ENCODE measurements at regions not wholly inside any gene's neighbourhood (a gene's known extent, or its start where the extent isn't known, plus 50 kb on each side); places are given as distances from the start of the nearest gene placed in this dataset.

DNA sequence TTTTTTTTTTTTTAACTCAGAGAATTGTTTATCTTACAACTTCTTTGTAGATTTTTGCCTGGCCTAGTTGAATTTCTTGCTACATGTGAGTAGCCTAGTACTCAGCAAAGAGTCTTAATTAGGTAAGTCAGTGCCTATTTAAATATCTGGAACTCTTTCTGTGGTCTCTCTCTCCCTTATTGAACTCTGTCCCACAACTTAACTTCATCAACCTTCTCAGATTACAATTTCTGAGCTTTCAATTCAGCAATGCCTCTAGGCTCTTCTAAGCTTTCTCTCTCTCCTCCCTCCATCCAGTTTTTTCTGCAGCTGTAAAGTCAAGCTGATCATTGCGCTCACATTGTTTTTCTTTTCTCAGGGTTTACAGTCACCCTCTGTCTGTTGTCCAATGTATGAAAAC lies 517.6 kb upstream of the ROBO1 start:
- DNase-seq (ENCODE audit: extremely low spot score): no peak
- ChIA-PET POLR2A (interaction anchor here (0.7 kb wide), 1 partner anchor 1433 kb away, joined by 6 read pairs; no protein-coding TSS in a partner anchor), CTCF (no interaction called here)
- TF ChIP-seq, protein P1, sequence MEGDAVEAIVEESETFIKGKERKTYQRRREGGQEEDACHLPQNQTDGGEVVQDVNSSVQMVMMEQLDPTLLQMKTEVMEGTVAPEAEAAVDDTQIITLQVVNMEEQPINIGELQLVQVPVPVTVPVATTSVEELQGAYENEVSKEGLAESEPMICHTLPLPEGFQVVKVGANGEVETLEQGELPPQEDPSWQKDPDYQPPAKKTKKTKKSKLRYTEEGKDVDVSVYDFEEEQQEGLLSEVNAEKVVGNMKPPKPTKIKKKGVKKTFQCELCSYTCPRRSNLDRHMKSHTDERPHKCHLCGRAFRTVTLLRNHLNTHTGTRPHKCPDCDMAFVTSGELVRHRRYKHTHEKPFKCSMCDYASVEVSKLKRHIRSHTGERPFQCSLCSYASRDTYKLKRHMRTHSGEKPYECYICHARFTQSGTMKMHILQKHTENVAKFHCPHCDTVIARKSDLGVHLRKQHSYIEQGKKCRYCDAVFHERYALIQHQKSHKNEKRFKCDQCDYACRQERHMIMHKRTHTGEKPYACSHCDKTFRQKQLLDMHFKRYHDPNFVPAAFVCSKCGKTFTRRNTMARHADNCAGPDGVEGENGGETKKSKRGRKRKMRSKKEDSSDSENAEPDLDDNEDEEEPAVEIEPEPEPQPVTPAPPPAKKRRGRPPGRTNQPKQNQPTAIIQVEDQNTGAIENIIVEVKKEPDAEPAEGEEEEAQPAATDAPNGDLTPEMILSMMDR (IDR thresholded peaks at IDR 0.05; ENCODE audit: control extremely low read depth, extremely low read depth, low read depth, missing control alignments): no peak

DNA sequence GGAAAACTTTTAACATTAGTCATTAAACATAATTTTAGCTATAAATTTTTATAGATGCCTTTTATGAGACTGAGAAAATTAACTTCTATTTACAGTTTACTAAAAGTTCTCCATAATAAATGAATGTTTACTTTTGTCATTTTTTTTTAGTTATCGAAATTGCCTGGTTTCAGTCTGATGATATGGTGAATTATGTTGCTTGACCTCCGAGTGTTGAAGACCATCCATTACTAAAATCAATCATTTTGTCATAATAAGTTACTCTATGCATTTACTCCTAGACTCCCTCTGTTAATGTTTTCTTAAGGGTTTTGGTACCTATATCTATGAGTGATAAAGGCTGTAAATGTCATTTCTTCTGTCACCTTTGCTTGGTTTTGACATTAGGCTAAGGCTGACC lies 516.0 kb upstream of the ROBO1 start:
- TF ChIP-seq, protein P1 (IDR thresholded peaks at IDR 0.05; ENCODE audit: control extremely low read depth, extremely low read depth, low read depth, missing control alignments): no peak
- CTCF ChIA-PET: no interaction called here
- DNase-seq (ENCODE audit: extremely low spot score): no peak
- POLR2A ChIA-PET: no interaction called here

DNA sequence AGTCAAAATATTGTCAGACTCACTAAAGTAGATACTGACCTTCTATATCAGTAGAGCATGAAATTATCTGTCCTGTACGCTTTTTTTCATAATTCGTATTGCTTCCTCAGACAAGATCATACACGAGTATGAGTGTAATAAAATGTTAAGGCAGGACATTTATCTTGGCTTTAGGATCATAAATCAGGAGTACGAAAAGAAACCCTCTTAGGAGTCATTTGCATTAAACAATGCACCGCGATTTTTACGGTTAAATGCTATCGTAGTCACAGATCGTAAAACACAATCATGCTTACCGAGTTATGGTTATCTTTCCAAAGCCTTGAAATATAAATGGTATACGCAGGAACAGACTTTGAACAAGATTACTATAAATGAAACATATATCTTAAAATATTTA lies 510.3 kb upstream of the ROBO1 start:
- ChIA-PET CTCF (no interaction called here), POLR2A (no interaction called here)
- no peak for DNase-seq (ENCODE audit: extremely low spot score)
- TF ChIP-seq, protein P1 (IDR thresholded peaks at IDR 0.05; ENCODE audit: control extremely low read depth, extremely low read depth, low read depth, missing control alignments): no peak

DNA sequence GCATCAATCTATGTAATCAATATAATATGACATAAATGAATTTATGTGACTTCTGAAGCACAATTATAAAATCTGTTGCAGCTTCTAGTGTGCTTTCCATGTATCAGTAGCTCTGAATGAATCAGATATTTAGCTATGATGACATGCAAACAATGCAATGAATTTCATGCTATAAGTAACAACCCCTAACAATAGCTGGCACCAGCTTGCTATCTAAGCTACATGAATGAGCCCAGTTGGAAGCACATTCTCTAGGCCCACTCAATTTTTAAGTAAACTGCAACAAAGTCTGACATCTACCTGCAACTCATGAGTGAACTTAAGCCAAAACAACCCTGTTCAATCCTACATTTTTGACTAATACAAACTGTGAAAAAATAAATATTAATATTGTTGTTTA lies 507.3 kb upstream of the ROBO1 start:
- CTCF ChIA-PET: interaction anchor here (1.1 kb wide), 1 partner anchor 39 kb away, joined by 3 read pairs; no protein-coding TSS in a partner anchor
- TF ChIP-seq, protein P1 (IDR thresholded peaks at IDR 0.05; ENCODE audit: control extremely low read depth, extremely low read depth, low read depth, missing control alignments): no peak
- POLR2A ChIA-PET: no interaction called here
- no peak for DNase-seq (ENCODE audit: extremely low spot score)

DNA sequence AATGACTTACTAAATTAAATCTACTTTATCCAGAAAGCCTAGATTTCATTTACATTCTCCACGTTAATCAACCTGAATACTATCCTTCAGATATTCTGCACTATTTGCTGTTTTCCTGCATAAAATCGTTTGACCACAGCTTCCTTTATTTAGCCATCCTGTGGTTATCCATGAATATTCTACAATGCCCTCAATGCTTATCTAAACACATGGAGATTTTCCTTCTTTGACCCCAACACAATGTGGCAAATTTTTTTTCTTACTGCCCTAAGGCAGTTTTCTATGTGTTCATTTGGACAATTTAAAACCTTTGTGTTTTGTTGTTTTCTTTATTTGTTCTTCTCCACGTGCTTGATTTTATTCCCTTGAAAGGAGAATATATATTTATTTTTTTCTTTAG lies 495.5 kb upstream of the ROBO1 start:
- POLR2A ChIA-PET: no interaction called here
- CTCF ChIA-PET: interaction anchor here (1.3 kb wide), 1 partner anchor 16 kb away, joined by 3 read pairs; no protein-coding TSS in a partner anchor
- no peak for DNase-seq (ENCODE audit: extremely low spot score)
- TF ChIP-seq, protein P1 (IDR thresholded peaks at IDR 0.05; ENCODE audit: control extremely low read depth, extremely low read depth, low read depth, missing control alignments): no peak

DNA sequence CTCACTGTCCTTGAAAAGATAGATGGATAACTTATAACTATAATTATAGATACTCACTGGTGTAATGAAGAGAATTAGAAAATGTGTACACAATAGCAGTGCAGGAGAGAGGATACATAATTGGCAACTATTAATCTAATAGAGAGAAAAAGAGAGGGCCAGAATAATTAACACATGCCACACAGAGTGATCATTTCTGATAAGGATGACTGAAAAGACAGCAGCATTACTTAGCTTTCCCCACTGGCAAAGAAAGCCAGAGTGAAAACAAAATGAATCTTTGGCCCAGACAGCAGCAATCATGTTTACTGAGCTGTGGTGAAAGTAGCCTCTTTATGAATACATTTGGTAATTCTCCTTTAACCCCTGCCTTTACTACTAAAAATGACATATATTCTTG lies 493.3 kb upstream of the ROBO1 start:
- ChIA-PET POLR2A (no interaction called here), CTCF (no interaction called here)
- DNase-seq (ENCODE audit: extremely low spot score): no peak
- TF ChIP-seq, protein P1 (IDR thresholded peaks at IDR 0.05; ENCODE audit: control extremely low read depth, extremely low read depth, low read depth, missing control alignments): no peak

DNA sequence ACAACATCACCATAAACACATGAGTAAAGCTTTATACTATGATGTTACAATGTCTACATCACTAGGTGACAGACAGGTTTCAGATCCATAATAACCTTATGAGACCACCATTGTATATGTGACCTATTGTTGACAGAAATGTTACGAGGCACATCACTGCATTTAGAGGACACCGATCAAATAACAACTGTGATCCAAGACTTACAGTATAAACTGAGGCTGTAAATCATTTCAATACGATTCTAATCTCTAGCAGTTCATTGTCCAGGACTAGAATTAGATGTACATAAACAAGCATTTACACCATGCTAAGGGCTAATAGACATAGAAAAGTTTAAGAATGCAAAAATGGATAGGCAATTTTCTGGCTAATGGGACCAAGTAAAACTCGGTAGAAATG lies 491.9 kb upstream of the ROBO1 start:
- TF ChIP-seq, protein P1 (IDR thresholded peaks at IDR 0.05; ENCODE audit: control extremely low read depth, extremely low read depth, low read depth, missing control alignments): no peak
- POLR2A ChIA-PET: no interaction called here
- CTCF ChIA-PET: interaction anchor here (0.7 kb wide), 1 partner anchor 116 kb away, joined by 3 read pairs; no protein-coding TSS in a partner anchor
- no peak for DNase-seq (ENCODE audit: extremely low spot score)
